ENCODE measurements at regions not wholly inside any gene's neighbourhood (a gene's known extent, or its start where the extent isn't known, plus 50 kb on each side); places are given as distances from the start of the nearest gene placed in this dataset.

GRCh38 chr6:147911686-147912085 lies 403.2 kb downstream of the SAMD5 start:
- TF ChIP-seq ESRRA (CRISPR knock-in tag; IDR thresholded peaks at IDR 0.05; ENCODE audit: borderline replicate concordance): no peak
- TF ChIP-seq, protein P1, sequence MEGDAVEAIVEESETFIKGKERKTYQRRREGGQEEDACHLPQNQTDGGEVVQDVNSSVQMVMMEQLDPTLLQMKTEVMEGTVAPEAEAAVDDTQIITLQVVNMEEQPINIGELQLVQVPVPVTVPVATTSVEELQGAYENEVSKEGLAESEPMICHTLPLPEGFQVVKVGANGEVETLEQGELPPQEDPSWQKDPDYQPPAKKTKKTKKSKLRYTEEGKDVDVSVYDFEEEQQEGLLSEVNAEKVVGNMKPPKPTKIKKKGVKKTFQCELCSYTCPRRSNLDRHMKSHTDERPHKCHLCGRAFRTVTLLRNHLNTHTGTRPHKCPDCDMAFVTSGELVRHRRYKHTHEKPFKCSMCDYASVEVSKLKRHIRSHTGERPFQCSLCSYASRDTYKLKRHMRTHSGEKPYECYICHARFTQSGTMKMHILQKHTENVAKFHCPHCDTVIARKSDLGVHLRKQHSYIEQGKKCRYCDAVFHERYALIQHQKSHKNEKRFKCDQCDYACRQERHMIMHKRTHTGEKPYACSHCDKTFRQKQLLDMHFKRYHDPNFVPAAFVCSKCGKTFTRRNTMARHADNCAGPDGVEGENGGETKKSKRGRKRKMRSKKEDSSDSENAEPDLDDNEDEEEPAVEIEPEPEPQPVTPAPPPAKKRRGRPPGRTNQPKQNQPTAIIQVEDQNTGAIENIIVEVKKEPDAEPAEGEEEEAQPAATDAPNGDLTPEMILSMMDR (IDR thresholded peaks at IDR 0.05): no peak
- no peak for TF ChIP-seq ZBTB21 (CRISPR knock-in tag; IDR thresholded peaks at IDR 0.05; ENCODE audit: borderline replicate concordance)
- TF ChIP-seq GABPB1 (CRISPR knock-in tag; IDR thresholded peaks at IDR 0.05): no peak
- TF ChIP-seq SP1 (CRISPR knock-in tag; conservative IDR thresholded peaks at IDR 0.05): no peak
- no peak for TF ChIP-seq ELF4 (CRISPR knock-in tag; IDR thresholded peaks at IDR 0.05; ENCODE audit: low read depth)
- TF ChIP-seq, protein P2, sequence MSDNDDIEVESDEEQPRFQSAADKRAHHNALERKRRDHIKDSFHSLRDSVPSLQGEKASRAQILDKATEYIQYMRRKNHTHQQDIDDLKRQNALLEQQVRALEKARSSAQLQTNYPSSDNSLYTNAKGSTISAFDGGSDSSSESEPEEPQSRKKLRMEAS (CRISPR knock-in tag; IDR thresholded peaks at IDR 0.05): no peak
- TF ChIP-seq ATF1 (CRISPR knock-in tag; IDR thresholded peaks at IDR 0.05): no peak
- no peak for TF ChIP-seq ZNF512 (CRISPR knock-in tag; IDR thresholded peaks at IDR 0.05; ENCODE audit: borderline replicate concordance)
- no peak for TF ChIP-seq NR2C2 (CRISPR knock-in tag; IDR thresholded peaks at IDR 0.05)
- TF ChIP-seq, protein P3, sequence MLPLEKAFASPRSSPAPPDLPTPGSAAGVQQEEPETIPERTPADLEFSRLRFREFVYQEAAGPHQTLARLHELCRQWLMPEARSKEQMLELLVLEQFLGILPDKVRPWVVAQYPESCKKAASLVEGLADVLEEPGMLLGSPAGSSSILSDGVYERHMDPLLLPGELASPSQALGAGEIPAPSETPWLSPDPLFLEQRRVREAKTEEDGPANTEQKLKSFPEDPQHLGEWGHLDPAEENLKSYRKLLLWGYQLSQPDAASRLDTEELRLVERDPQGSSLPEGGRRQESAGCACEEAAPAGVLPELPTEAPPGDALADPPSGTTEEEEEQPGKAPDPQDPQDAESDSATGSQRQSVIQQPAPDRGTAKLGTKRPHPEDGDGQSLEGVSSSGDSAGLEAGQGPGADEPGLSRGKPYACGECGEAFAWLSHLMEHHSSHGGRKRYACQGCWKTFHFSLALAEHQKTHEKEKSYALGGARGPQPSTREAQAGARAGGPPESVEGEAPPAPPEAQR (CRISPR knock-in tag; IDR thresholded peaks at IDR 0.05): no peak
- TF ChIP-seq CREB1 (CRISPR knock-in tag; IDR thresholded peaks at IDR 0.05): no peak
- TF ChIP-seq SOX15 (CRISPR knock-in tag; IDR thresholded peaks at IDR 0.05): no peak
- TF ChIP-seq USF1 (CRISPR knock-in tag; IDR thresholded peaks at IDR 0.05): no peak
